Gastroesophageal sphincter (tissue), 3 donors: ENCODE measurements at regions not wholly inside any gene's neighbourhood (a gene's known extent, or its start where the extent isn't known, plus 50 kb on each side); places are given as distances from the start of the nearest gene placed in this dataset.

Source experiments
- CTCF ChIP-seq, 4 experiments: fragments of 200-600 bp in 2 of 4; fragments of 450-650 bp in 2 of 4; sonication (generic) in 1 of 4; IDR thresholded peaks; one replicate each; pipeline ENCODE4 v1.5.1; 2017 to 2019; ENCODE audit warnings: antibody characterized with exemption in 4 of 4, mild to moderate bottlenecking in 2 of 4, moderate library complexity in 2 of 4
- POLR2A ChIP-seq, 2 donors: fragments of 450-650 bp; IDR thresholded peaks; one replicate each; pipeline ENCODE4 v1.6.1; 2017; ENCODE audit warnings: antibody characterized with exemption in 2 of 2, mild to moderate bottlenecking in 2 of 2, moderate library complexity in 1 of 2

GRCh38 chr6:104527311-104527710 is 332.4 kb downstream of the HACE1 start:
- TF ChIP-seq CTCF (IDR thresholded peaks at IDR 0.05) = no peak
- no peak for TF ChIP-seq POLR2A (IDR thresholded peaks at IDR 0.05)
